Endothelial cell of umbilical vein (primary cell): ENCODE measurements at regions not wholly inside any gene's neighbourhood (a gene's known extent, or its start where the extent isn't known, plus 50 kb on each side); places are given as distances from the start of the nearest gene placed in this dataset.

Source experiments
- BruUV-seq: library from RNA; stranded (reverse); fragments of 400-500 nt; replicated peaks from 2 replicates; lab custom pipeline; 2021; lab: Mats Ljungman, UMichigan
- CTCF ChIA-PET: fragments of 300-600, 350-600 bp; sonication (Branson Sonifier 250); formaldehyde crosslinking; loops from one replicate; lab custom pipeline; 2021; ENCODE audit warnings: antibody characterized with exemption, inconsistent platforms; lab: Charles Lee
- POLR2A ChIA-PET: fragments of 300-600, 350-600 bp; sonication (Branson Sonifier 250); formaldehyde crosslinking; loops from one replicate; lab custom pipeline; 2021; ENCODE audit warnings: antibody characterized with exemption, inconsistent platforms; lab: Charles Lee
- DNase-seq: peaks from one replicate; pipeline ENCODE4 v3.0.0-alpha.2; 2011; ENCODE audit warnings: low read depth, low spot score
- FAIRE-seq: peaks from 2 replicates; lab custom pipeline; 2011; peaks lifted over from hg19 to GRCh38; lab: Jason Lieb, UNC
- H2AFZ ChIP-seq: 2 replicates; pipeline ENCODE4 v1.6.0; 2012; ENCODE audit warnings: low read depth, low read length, control low read depth, inconsistent platforms
- H3K27ac ChIP-seq: 2 replicates; pipeline ENCODE4 v1.5.1; 2011; ENCODE audit warnings: low read depth, mild to moderate bottlenecking, control low read depth, low read length, moderate library complexity; ENCODE audit not compliant: insufficient read depth
- H3K27me3 ChIP-seq, 2 experiments: 2 replicates each; pipeline versions ENCODE4 v1.6.0 to v1.6.1; 2011; ENCODE audit warnings: low read length in 2 of 2, mixed read lengths in 1 of 2; ENCODE audit not compliant: control insufficient read depth in 2 of 2, insufficient read depth in 2 of 2
- H3K36me3 ChIP-seq, 2 experiments: 2 replicates in 1 of 2; 3 replicates in 1 of 2; pipeline ENCODE4 v1.5.1; 2011; ENCODE audit warnings: low read length in 2 of 2, mild to moderate bottlenecking in 1 of 2, moderate library complexity in 1 of 2; ENCODE audit not compliant: control insufficient read depth in 2 of 2, insufficient read depth in 2 of 2; ENCODE audit errors: extremely low read depth in 1 of 2
- H3K4me1 ChIP-seq: 3 replicates; pipeline ENCODE4 v1.5.1; 2011; ENCODE audit warnings: mild to moderate bottlenecking, low read length; ENCODE audit not compliant: control insufficient read depth, insufficient read depth; ENCODE audit errors: extremely low read depth
- H3K4me2 ChIP-seq: 2 replicates; pipeline ENCODE4 v1.6.1; 2011; ENCODE audit warnings: low read length, control low read depth, mixed read lengths; ENCODE audit not compliant: insufficient read depth
- H3K4me3 ChIP-seq, 3 experiments: fragments of 200-600 bp in 1 of 3; sonication (generic), shearing (Covaris generic) in 1 of 3; replicated peaks in 1 of 3; 2 replicates each; pipeline ENCODE4 v1.5.1; 2011 to 2016; ENCODE audit warnings: control low read depth in 3 of 3, low read length in 3 of 3, mild to moderate bottlenecking in 2 of 3, inconsistent platforms in 1 of 3, low read depth in 1 of 3, moderate library complexity in 1 of 3; ENCODE audit not compliant: insufficient read depth in 1 of 3
- H3K79me2 ChIP-seq: 2 replicates; pipeline ENCODE4 v1.6.0; 2012; ENCODE audit warnings: low read length, inconsistent platforms; ENCODE audit not compliant: control insufficient read depth, insufficient read depth
- H3K9ac ChIP-seq: replicated peaks from 2 replicates; pipeline ENCODE3; 2011; ENCODE audit warnings: low read length, control low read depth; ENCODE audit not compliant: insufficient read depth; ENCODE audit errors: extremely low read depth
- H3K9me1 ChIP-seq: replicated peaks from 3 replicates; pipeline ENCODE4 v1.6.0; 2011; ENCODE audit warnings: mild to moderate bottlenecking, low read length; ENCODE audit not compliant: control insufficient read depth, insufficient read depth; ENCODE audit errors: extremely low read depth
- H3K9me3 ChIP-seq: replicated peaks from 2 replicates; pipeline ENCODE4 v1.5.1; 2012; ENCODE audit warnings: low read length, inconsistent platforms; ENCODE audit not compliant: control insufficient read depth, insufficient read depth
- H4K20me1 ChIP-seq: replicated peaks from 2 replicates; pipeline ENCODE3; 2011; ENCODE audit warnings: mild to moderate bottlenecking, low read length; ENCODE audit not compliant: control insufficient read depth, insufficient read depth; ENCODE audit errors: extremely low read depth
- EZH2 ChIP-seq: IDR thresholded peaks from 2 replicates; pipeline ENCODE4 v1.6.1; 2012; ENCODE audit warnings: borderline replicate concordance, low read depth, mild to moderate bottlenecking, moderate library complexity, low read length, inconsistent platforms; ENCODE audit not compliant: severe bottlenecking
- FOS ChIP-seq: IDR thresholded peaks from 2 replicates; pipeline ENCODE4 v1.6.1; 2011; ENCODE audit warnings: mild to moderate bottlenecking, low read length, moderate library complexity, borderline replicate concordance; ENCODE audit not compliant: insufficient read depth
- GATA2 ChIP-seq: IDR thresholded peaks from 2 replicates; pipeline ENCODE4 v1.7.0; 2011; ENCODE audit warnings: low read depth, mild to moderate bottlenecking, moderate library complexity, mixed read lengths, low read length; ENCODE audit not compliant: insufficient read length, insufficient read depth
- JUN ChIP-seq: IDR thresholded peaks from 2 replicates; pipeline ENCODE4 v1.6.1; 2011; ENCODE audit warnings: borderline replicate concordance, low read depth; ENCODE audit not compliant: insufficient read length, insufficient read depth
- MYC ChIP-seq: IDR thresholded peaks from one replicate; pipeline ENCODE4 v1.6.1; 2011; ENCODE audit warnings: mild to moderate bottlenecking, low read depth, low read length
- POLR2A ChIP-seq: IDR thresholded peaks from 2 replicates; pipeline ENCODE4 v1.6.1; 2012; ENCODE audit warnings: low read depth, mild to moderate bottlenecking, control low read depth, low read length
- POLR2AphosphoS5 ChIP-seq: IDR thresholded peaks from 2 replicates; pipeline ENCODE4 v1.6.1; 2012; ENCODE audit warnings: low read depth, mild to moderate bottlenecking, control low read depth, low read length, moderate library complexity; ENCODE audit not compliant: insufficient read depth
- dilution Hi-C: fragments of 300-500 bp; cut with MboI; formaldehyde crosslinking; loops from one replicate; pipeline ENCODE4 v1.15.0; 2019; ENCODE audit warnings: low sequenced_read_pairs; ENCODE audit not compliant: extremely low pct_ligation_motif_present
- intact Hi-C: fragments of 100-400 bp; cut with micrococcal nuclease; formaldehyde crosslinking; loops from one replicate; pipeline ENCODE4 v1.10.0; 2022
- TF ChIP-seq, protein P1 (sequence below), 2 donors: IDR thresholded peaks; 1 replicate in 1 of 2; 2 replicates in 1 of 2; pipeline ENCODE4 v1.5.1; 2011; ENCODE audit warnings: low read length in 2 of 2, mild to moderate bottlenecking in 2 of 2, moderate library complexity in 2 of 2, control low read depth in 1 of 2, inconsistent platforms in 1 of 2, low read depth in 1 of 2; ENCODE audit not compliant: insufficient read depth in 1 of 2; ENCODE audit errors: extremely low read depth in 1 of 2
- TF ChIP-seq, protein P2 (sequence below): IDR thresholded peaks from 2 replicates; pipeline ENCODE4 v1.6.1; 2011; ENCODE audit not compliant: insufficient read depth, insufficient read length

DNA sequence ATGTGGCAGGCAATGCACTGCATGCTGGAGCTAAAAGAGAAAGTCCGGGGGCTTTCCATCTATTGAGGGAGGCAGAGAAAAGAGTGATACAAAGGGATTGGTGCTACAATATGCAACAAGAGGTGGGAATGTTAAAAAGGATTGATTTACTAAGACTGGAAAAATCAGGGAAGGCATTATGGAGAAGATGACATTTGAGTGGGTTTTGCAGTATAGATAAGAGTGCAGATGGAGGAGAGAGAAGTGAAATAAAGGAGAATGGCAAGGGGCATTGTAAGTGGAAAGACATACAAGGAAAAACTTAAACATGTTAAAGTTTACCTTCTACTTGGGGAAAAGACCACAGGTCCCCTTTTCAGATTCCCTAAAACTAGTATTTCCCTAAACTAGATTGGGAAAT, 399.4 kb downstream of the KCNRG start:
- Histone ChIP-seq H3K9me3 (no peaks in the 10 kb centered on the region), H4K20me1 (no peaks in the 10 kb centered on the region), H3K27ac (no peak overlapping the region), H3K27me3 (no peaks in the 10 kb centered on the region), H3K4me2 (no peak overlapping the region), H2AFZ (no peak overlapping the region), H3K9me1 (no peaks in the 10 kb centered on the region), H3K36me3 (no peaks in the 10 kb centered on the region), H3K79me2 (no peaks in the 10 kb centered on the region), H3K4me3 (no peak overlapping the region), H3K9ac (no peak overlapping the region), H3K4me1 (peaks cover 21% of the 10 kb centered on the region)
- BruUV-seq: no TSS peak
- TF ChIP-seq POLR2AphosphoS5: no peak
- no peak for TF ChIP-seq GATA2
- no peak for TF ChIP-seq MYC
- TF ChIP-seq, protein P1, sequence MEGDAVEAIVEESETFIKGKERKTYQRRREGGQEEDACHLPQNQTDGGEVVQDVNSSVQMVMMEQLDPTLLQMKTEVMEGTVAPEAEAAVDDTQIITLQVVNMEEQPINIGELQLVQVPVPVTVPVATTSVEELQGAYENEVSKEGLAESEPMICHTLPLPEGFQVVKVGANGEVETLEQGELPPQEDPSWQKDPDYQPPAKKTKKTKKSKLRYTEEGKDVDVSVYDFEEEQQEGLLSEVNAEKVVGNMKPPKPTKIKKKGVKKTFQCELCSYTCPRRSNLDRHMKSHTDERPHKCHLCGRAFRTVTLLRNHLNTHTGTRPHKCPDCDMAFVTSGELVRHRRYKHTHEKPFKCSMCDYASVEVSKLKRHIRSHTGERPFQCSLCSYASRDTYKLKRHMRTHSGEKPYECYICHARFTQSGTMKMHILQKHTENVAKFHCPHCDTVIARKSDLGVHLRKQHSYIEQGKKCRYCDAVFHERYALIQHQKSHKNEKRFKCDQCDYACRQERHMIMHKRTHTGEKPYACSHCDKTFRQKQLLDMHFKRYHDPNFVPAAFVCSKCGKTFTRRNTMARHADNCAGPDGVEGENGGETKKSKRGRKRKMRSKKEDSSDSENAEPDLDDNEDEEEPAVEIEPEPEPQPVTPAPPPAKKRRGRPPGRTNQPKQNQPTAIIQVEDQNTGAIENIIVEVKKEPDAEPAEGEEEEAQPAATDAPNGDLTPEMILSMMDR (IDR thresholded peaks at IDR 0.05; ENCODE audit: extremely low read depth in 1 of 2, insufficient read depth in 1 of 2, low read depth in 1 of 2, low read length in 2 of 2): no peak
- TF ChIP-seq, protein P2, sequence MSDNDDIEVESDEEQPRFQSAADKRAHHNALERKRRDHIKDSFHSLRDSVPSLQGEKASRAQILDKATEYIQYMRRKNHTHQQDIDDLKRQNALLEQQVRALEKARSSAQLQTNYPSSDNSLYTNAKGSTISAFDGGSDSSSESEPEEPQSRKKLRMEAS: no peak
- no peak for TF ChIP-seq POLR2A
- no peak for TF ChIP-seq JUN
- no peak for TF ChIP-seq FOS
- TF ChIP-seq EZH2: no peak
- ChIA-PET CTCF (no interaction called here), POLR2A (no interaction called here)
- DNase-seq: no peak
- no peak for FAIRE-seq
- dilution Hi-C loops: no loop called here
- intact Hi-C loops: no loop called here
